ENCODE measurements at regions not wholly inside any gene's neighbourhood (a gene's known extent, or its start where the extent isn't known, plus 50 kb on each side); places are given as distances from the start of the nearest gene placed in this dataset.

- TF ChIP-seq ZNF462 (CRISPR knock-in tag; IDR thresholded peaks at IDR 0.05) = no peak
- TF ChIP-seq CREB1 (CRISPR knock-in tag; IDR thresholded peaks at IDR 0.05; ENCODE audit: low read depth) = no peak
- no peak for TF ChIP-seq POLR2AphosphoS5 (IDR thresholded peaks at IDR 0.05; ENCODE audit: low read depth)
- TF ChIP-seq ETS1 (IDR thresholded peaks at IDR 0.05) = no peak
Measured at GRCh38 chr4:63029380-63029779, 1379.9 kb downstream of the TECRL start (continued).

GRCh38 chr4:63020661-63021060, 1388.6 kb downstream of the TECRL start:
- Histone ChIP-seq H2AFZ (no peak overlapping the region), H3K4me2 (no peak overlapping the region), H3K4me3 (no peak overlapping the region), H3K9me2 (ENCODE audit: insufficient read depth) (no peaks in the 10 kb centered on the region), H3K27me3 (ENCODE audit: insufficient read depth) (no peaks in the 10 kb centered on the region), H3K36me3 (ENCODE audit: insufficient read depth) (no peaks in the 10 kb centered on the region), H4K20me1 (replicated peaks; ENCODE audit: insufficient read depth) (no peaks in the 10 kb centered on the region), H3K79me2 (replicated peaks; ENCODE audit: insufficient read depth) (no peaks in the 10 kb centered on the region), H3F3A (replicated peaks; ENCODE audit: low read depth) (no peaks in the 10 kb centered on the region), H3K4me1 (ENCODE audit: insufficient read depth) (no peaks in the 10 kb centered on the region), H3K27ac (ENCODE audit: low read depth) (no peak overlapping the region)
- Mint-ChIP-seq H3K27ac (no peak overlapping the region), H3K9me3 (no peaks in the 10 kb centered on the region; the same call in 2 of the 3 replicates), H3K27me3 (ENCODE audit: insufficient read depth, low read depth, poor library complexity) (peaks cover 2% of the 10 kb centered on the region), H3K4me3 (no peak overlapping the region), H3K36me3 (ENCODE audit: low read depth) (no peaks in the 10 kb centered on the region), H3K4me1 (no peaks in the 10 kb centered on the region)
- no peak for ATAC-seq
- TF ChIP-seq ZNF331 (CRISPR knock-in tag; IDR thresholded peaks at IDR 0.05; ENCODE audit: low read depth) = no peak
- TF ChIP-seq REST (IDR thresholded peaks at IDR 0.05; ENCODE audit: unreplicated experiment) = no peak
- no peak for TF ChIP-seq CREB1 (CRISPR knock-in tag; IDR thresholded peaks at IDR 0.05; ENCODE audit: low read depth)
- TF ChIP-seq JUNB (IDR thresholded peaks at IDR 0.05; ENCODE audit: unreplicated experiment) = no peak
- no peak for TF ChIP-seq ETS1 (IDR thresholded peaks at IDR 0.05)
- TF ChIP-seq EZH2 (IDR thresholded peaks at IDR 0.05; ENCODE audit: low read depth, unreplicated experiment) = no peak
- no peak for TF ChIP-seq CTCF (conservative IDR thresholded peaks at IDR 0.05; ENCODE audit: low read depth in 2 of 2)
- TF ChIP-seq STAT1 (IDR thresholded peaks at IDR 0.05; ENCODE audit: unreplicated experiment) = no peak
- TF ChIP-seq POLR2AphosphoS5 (IDR thresholded peaks at IDR 0.05; ENCODE audit: low read depth) = no peak
- TF ChIP-seq NANOG (IDR thresholded peaks at IDR 0.05; ENCODE audit: borderline replicate concordance) = no peak
- no peak for DNase-seq (ENCODE audit: low spot score)
